ENCODE measurements at regions not wholly inside any gene's neighbourhood (a gene's known extent, or its start where the extent isn't known, plus 50 kb on each side); places are given as distances from the start of the nearest gene placed in this dataset.

DNA sequence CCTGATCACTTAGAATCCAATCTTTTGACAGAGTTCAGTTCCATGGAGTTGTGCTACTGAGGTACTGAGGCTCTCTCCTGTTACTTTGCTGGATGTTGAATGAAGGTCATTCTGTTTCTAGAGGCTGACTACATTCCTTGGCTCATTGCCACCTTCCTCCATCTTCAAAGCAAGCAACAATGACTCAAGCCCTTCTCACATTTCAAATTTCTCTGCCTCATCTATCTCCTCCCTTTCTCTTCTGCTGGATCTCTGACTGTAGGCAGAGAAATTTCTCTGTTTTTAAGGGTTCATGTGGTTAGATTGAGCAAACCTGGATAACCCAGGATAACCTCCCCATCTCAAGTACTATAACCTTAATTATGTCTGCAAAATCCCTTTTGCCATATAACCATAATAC, 775.4 kb downstream of the STPG2 start:
- no peak for TF ChIP-seq EP300 (IDR thresholded peaks at IDR 0.05; ENCODE audit: low read depth)
- TF ChIP-seq, protein P1, sequence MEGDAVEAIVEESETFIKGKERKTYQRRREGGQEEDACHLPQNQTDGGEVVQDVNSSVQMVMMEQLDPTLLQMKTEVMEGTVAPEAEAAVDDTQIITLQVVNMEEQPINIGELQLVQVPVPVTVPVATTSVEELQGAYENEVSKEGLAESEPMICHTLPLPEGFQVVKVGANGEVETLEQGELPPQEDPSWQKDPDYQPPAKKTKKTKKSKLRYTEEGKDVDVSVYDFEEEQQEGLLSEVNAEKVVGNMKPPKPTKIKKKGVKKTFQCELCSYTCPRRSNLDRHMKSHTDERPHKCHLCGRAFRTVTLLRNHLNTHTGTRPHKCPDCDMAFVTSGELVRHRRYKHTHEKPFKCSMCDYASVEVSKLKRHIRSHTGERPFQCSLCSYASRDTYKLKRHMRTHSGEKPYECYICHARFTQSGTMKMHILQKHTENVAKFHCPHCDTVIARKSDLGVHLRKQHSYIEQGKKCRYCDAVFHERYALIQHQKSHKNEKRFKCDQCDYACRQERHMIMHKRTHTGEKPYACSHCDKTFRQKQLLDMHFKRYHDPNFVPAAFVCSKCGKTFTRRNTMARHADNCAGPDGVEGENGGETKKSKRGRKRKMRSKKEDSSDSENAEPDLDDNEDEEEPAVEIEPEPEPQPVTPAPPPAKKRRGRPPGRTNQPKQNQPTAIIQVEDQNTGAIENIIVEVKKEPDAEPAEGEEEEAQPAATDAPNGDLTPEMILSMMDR (IDR thresholded peaks at IDR 0.05): no peak
- no peak for TF ChIP-seq POLR2A (IDR thresholded peaks at IDR 0.05)

Data from transverse colon (tissue), 3 donors.